GM03348 (cell line): ENCODE measurements at regions not wholly inside any gene's neighbourhood (a gene's known extent, or its start where the extent isn't known, plus 50 kb on each side); places are given as distances from the start of the nearest gene placed in this dataset.

Source experiments
- DNase-seq: peaks from one replicate; pipeline ENCODE4 v3.0.0; 2012; ENCODE audit warnings: low spot score

DNA sequence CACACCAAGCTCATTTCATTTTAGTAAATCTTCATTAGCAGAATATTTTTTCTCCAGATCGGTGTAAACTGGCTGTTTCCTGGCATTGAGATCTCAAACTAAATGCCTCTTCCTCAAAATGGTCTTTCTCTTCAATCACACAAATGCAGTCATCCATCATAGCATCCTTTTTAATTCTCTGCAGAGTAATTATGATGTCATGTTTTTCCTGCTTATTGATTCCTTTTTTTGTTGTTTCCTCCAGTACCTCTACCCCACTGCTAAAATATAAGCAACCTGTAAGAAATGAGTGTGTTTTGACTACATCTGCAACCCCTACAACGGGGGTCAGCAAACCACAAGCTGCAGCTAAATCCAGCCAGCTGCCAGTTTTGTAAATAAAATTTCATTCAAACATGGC lies 65.6 kb upstream of the TOM1L1 start:
- DNase-seq = no peak

GRCh38 chr17:54836723-54837462 lies 63.8 kb upstream of the TOM1L1 start:
- DNase-seq = no peak

DNA sequence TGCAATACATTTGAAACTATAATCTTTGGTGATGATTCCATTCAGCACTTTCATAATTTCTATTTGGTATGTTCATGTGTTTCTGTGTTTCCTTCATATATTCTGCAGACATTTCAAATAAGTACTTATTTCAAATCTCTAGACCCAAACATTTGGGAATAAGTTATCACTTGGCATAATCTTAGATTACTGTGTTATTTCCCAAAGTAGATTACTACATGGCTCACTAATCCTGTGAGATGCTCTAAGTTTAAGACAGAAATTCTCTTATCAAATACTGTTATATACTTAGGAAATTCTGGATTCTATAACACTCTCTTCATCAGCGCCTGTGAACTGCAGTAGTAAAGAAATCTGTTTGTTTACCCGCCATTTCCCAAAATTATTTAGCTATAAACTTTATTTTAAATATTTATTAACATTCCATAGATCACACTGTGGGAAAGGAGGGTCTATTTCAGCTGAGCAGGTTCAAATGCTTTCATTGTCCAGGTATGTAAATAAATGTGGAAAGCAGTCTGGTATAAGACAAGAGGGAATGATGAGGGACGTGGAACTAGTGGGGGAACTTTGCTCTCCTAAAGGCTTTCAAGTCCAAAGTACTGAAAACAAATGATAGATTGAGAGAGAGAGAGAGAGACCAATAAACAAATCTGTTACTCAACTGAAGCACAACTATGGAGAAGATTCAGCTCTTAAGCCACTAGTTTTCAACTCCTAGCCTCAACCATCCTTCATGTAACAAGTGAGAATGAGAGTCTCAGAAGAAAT lies 61.8 kb upstream of the TOM1L1 start:
- no peak for DNase-seq

- DNase-seq = no peak
Measured at GRCh38 chr17:54839447-54839846, 61.2 kb upstream of the TOM1L1 start.

- no peak for DNase-seq
Measured at GRCh38 chr17:54840885-54841591, 59.6 kb upstream of the TOM1L1 start.

DNA sequence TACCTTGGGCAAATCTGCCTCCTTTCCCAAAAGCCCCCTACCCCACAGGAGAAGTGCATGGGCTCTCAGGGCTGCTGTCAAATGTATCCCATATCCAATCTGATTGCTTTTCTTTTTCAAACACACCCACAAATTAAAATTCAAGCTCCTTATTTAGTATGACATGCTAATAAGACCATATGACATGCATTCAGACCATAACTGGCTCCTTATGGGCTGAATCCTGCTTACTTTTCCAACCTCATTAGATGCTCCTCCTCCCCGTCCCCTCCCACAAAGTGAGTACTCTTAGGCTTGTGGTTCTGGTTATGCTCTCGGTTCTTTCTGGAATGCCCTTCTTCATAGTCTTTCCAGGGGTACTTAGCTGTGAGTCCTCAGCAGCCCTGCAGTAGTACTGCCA lies 59.0 kb upstream of the TOM1L1 start:
- DNase-seq = no peak

GRCh38 chr17:54844233-54844632 lies 56.4 kb upstream of the TOM1L1 start:
- DNase-seq = no peak

DNA sequence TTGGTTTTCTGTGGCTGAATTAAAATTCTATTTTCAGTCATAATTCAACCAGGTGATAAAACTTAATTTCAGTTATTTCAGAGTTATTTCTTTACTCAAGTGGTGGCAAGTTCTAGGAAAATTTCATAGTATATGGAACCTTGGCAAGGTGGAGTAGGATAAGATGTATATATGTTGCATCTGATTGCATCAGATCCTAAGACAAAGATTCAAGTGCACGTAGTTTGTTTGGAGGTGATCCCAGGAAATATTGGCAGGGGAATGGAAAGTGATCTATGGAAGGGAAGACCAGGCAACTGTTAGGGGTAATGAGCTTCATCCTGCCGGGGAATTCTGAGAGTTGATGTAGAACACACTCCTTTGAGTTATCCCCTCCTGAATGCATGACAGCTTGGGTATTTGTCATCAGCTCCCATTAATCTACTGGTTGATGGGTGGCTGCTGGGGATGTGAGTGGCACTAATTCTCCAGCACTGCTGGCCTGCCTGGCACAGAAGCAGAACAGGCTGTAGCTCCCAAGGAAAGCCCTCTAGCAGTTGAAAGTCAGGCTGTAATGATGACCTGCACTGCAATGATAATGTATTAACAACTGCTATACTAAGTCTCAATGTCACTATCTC lies 52.2 kb upstream of the TOM1L1 start:
- no peak for DNase-seq

DNA sequence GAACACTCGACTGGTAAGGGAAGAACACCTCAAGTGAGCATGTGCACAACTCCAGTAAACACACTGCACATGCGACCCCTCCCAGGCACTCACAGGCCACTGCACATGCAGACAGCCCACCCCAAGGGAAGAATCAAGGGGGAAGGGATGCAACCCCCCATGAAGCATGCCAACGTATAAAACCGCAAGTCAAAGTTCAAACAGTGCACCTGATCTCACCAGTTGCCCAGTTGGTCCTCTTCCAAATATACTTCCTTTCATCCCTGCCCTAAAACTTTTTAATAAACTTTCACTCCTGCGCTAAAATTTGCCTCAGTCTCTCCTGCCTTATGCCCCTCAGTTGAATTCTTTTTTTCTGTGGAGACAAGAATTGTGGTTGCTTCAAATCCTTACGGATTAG lies 51.0 kb upstream of the TOM1L1 start:
- no peak for DNase-seq
